ENCODE measurements at regions not wholly inside any gene's neighbourhood (a gene's known extent, or its start where the extent isn't known, plus 50 kb on each side); places are given as distances from the start of the nearest gene placed in this dataset.

- peaks cover 0 to 2% of the 10 kb centered on the region in 2 donors for H3K27me3 ChIP-seq (ENCODE audit: control insufficient read depth in 1 of 2, insufficient read depth in 2 of 2, low read length in 2 of 2)
- H3K27ac ChIP-seq (ENCODE audit: low read depth, low read length): no peak overlapping the region
- no peak overlapping the region for H3K9ac ChIP-seq (ENCODE audit: low read depth in 1 of 2, low read length in 2 of 2)
- no peak overlapping the region for H3K4me3 ChIP-seq (ENCODE audit: low read depth in 1 of 2, low read length in 2 of 2)
- no peaks in the 10 kb centered on the region for H3K36me3 ChIP-seq (ENCODE audit: control insufficient read depth in 1 of 2, insufficient read depth in 2 of 2, low read length in 2 of 2)
- no peaks in the 10 kb centered on the region for H3K9me3 ChIP-seq (ENCODE audit: control insufficient read depth in 1 of 2, low read length in 2 of 2)
- no peaks in the 10 kb centered on the region for H3K4me1 ChIP-seq (ENCODE audit: control insufficient read depth in 1 of 2, insufficient read depth in 2 of 2, low read length in 2 of 2)
These were observed 258.8 kb downstream of the PLPP3 start for GRCh38 chr1:56320464-56321149.

- no peak overlapping the region for H3K9ac ChIP-seq (ENCODE audit: low read depth in 1 of 2, low read length in 2 of 2)
- H3K27ac ChIP-seq (ENCODE audit: low read depth, low read length): no peak overlapping the region
- no peak overlapping the region for H3K4me3 ChIP-seq (ENCODE audit: low read depth in 1 of 2, low read length in 2 of 2)
- H3K27me3 ChIP-seq (ENCODE audit: control insufficient read depth in 1 of 2, insufficient read depth in 2 of 2, low read length in 2 of 2): no peaks in the 10 kb centered on the region
- H3K4me1 ChIP-seq (ENCODE audit: control insufficient read depth in 1 of 2, insufficient read depth in 2 of 2, low read length in 2 of 2): no peaks in the 10 kb centered on the region
- no peaks in the 10 kb centered on the region for H3K9me3 ChIP-seq (ENCODE audit: control insufficient read depth in 1 of 2, low read length in 2 of 2)
- H3K36me3 ChIP-seq (ENCODE audit: control insufficient read depth in 1 of 2, insufficient read depth in 2 of 2, low read length in 2 of 2): no peaks in the 10 kb centered on the region
These were observed 261.6 kb downstream of the PLPP3 start for GRCh38 chr1:56317722-56318121.

GRCh38 chr1:56315293-56315942, 263.9 kb downstream of the PLPP3 start:
- no peaks in the 10 kb centered on the region for H3K36me3 ChIP-seq (ENCODE audit: control insufficient read depth in 1 of 2, insufficient read depth in 2 of 2, low read length in 2 of 2)
- no peak overlapping the region for H3K9ac ChIP-seq (ENCODE audit: low read depth in 1 of 2, low read length in 2 of 2)
- no peak overlapping the region for H3K4me3 ChIP-seq (ENCODE audit: low read depth in 1 of 2, low read length in 2 of 2)
- H3K9me3 ChIP-seq (ENCODE audit: control insufficient read depth in 1 of 2, low read length in 2 of 2): no peaks in the 10 kb centered on the region
- no peak overlapping the region for H3K27ac ChIP-seq (ENCODE audit: low read depth, low read length)
- H3K27me3 ChIP-seq (ENCODE audit: control insufficient read depth in 1 of 2, insufficient read depth in 2 of 2, low read length in 2 of 2): no peaks in the 10 kb centered on the region
- H3K4me1 ChIP-seq (ENCODE audit: control insufficient read depth in 1 of 2, insufficient read depth in 2 of 2, low read length in 2 of 2): no peaks in the 10 kb centered on the region

GRCh38 chr1:56313560-56313959, 265.8 kb downstream of the PLPP3 start:
- Histone ChIP-seq H3K4me3 (ENCODE audit: low read depth in 1 of 2, low read length in 2 of 2) (no peak overlapping the region), H3K36me3 (ENCODE audit: control insufficient read depth in 1 of 2, insufficient read depth in 2 of 2, low read length in 2 of 2) (no peaks in the 10 kb centered on the region), H3K9me3 (ENCODE audit: control insufficient read depth in 1 of 2, low read length in 2 of 2) (no peaks in the 10 kb centered on the region), H3K9ac (ENCODE audit: low read depth in 1 of 2, low read length in 2 of 2) (no peak overlapping the region), H3K27ac (ENCODE audit: low read depth, low read length) (no peak overlapping the region), H3K27me3 (ENCODE audit: control insufficient read depth in 1 of 2, insufficient read depth in 2 of 2, low read length in 2 of 2) (no peaks in the 10 kb centered on the region), H3K4me1 (ENCODE audit: control insufficient read depth in 1 of 2, insufficient read depth in 2 of 2, low read length in 2 of 2) (no peaks in the 10 kb centered on the region)

- no peaks in the 10 kb centered on the region for H3K9me3 ChIP-seq (ENCODE audit: control insufficient read depth in 1 of 2, low read length in 2 of 2)
- H3K4me1 ChIP-seq (ENCODE audit: control insufficient read depth in 1 of 2, insufficient read depth in 2 of 2, low read length in 2 of 2): no peaks in the 10 kb centered on the region
- no peak overlapping the region for H3K27ac ChIP-seq (ENCODE audit: low read depth, low read length)
- no peaks in the 10 kb centered on the region for H3K36me3 ChIP-seq (ENCODE audit: control insufficient read depth in 1 of 2, insufficient read depth in 2 of 2, low read length in 2 of 2)
- no peak overlapping the region for H3K4me3 ChIP-seq (ENCODE audit: low read depth in 1 of 2, low read length in 2 of 2)
- no peak overlapping the region for H3K9ac ChIP-seq (ENCODE audit: low read depth in 1 of 2, low read length in 2 of 2)
- no peaks in the 10 kb centered on the region for H3K27me3 ChIP-seq (ENCODE audit: control insufficient read depth in 1 of 2, insufficient read depth in 2 of 2, low read length in 2 of 2)
These were observed 267.6 kb downstream of the PLPP3 start for GRCh38 chr1:56311766-56312165.

GRCh38 chr1:56310945-56311344, 268.4 kb downstream of the PLPP3 start:
- Histone ChIP-seq H3K4me3 (ENCODE audit: low read depth in 1 of 2, low read length in 2 of 2) (no peak overlapping the region), H3K9ac (ENCODE audit: low read depth in 1 of 2, low read length in 2 of 2) (no peak overlapping the region), H3K36me3 (ENCODE audit: control insufficient read depth in 1 of 2, insufficient read depth in 2 of 2, low read length in 2 of 2) (no peaks in the 10 kb centered on the region), H3K27me3 (ENCODE audit: control insufficient read depth in 1 of 2, insufficient read depth in 2 of 2, low read length in 2 of 2) (no peaks in the 10 kb centered on the region), H3K9me3 (ENCODE audit: control insufficient read depth in 1 of 2, low read length in 2 of 2) (no peaks in the 10 kb centered on the region), H3K27ac (ENCODE audit: low read depth, low read length) (no peak overlapping the region), H3K4me1 (ENCODE audit: control insufficient read depth in 1 of 2, insufficient read depth in 2 of 2, low read length in 2 of 2) (no peaks in the 10 kb centered on the region)

- H3K4me3 ChIP-seq (ENCODE audit: low read depth in 1 of 2, low read length in 2 of 2): no peak overlapping the region
- H3K27ac ChIP-seq (ENCODE audit: low read depth, low read length): no peak overlapping the region
- no peaks in the 10 kb centered on the region for H3K36me3 ChIP-seq (ENCODE audit: control insufficient read depth in 1 of 2, insufficient read depth in 2 of 2, low read length in 2 of 2)
- no peaks in the 10 kb centered on the region for H3K4me1 ChIP-seq (ENCODE audit: control insufficient read depth in 1 of 2, insufficient read depth in 2 of 2, low read length in 2 of 2)
- no peaks in the 10 kb centered on the region for H3K9me3 ChIP-seq (ENCODE audit: control insufficient read depth in 1 of 2, low read length in 2 of 2)
- no peaks in the 10 kb centered on the region for H3K27me3 ChIP-seq (ENCODE audit: control insufficient read depth in 1 of 2, insufficient read depth in 2 of 2, low read length in 2 of 2)
- no peak overlapping the region for H3K9ac ChIP-seq (ENCODE audit: low read depth in 1 of 2, low read length in 2 of 2)
These were observed 270.3 kb downstream of the PLPP3 start for GRCh38 chr1:56309065-56309464.

- Histone ChIP-seq H3K4me3 (ENCODE audit: low read depth in 1 of 2, low read length in 2 of 2) (no peak overlapping the region), H3K27ac (ENCODE audit: low read depth, low read length) (no peak overlapping the region), H3K9me3 (ENCODE audit: control insufficient read depth in 1 of 2, low read length in 2 of 2) (no peaks in the 10 kb centered on the region), H3K27me3 (ENCODE audit: control insufficient read depth in 1 of 2, insufficient read depth in 2 of 2, low read length in 2 of 2) (no peaks in the 10 kb centered on the region), H3K36me3 (ENCODE audit: control insufficient read depth in 1 of 2, insufficient read depth in 2 of 2, low read length in 2 of 2) (no peaks in the 10 kb centered on the region), H3K9ac (ENCODE audit: low read depth in 1 of 2, low read length in 2 of 2) (no peak overlapping the region), H3K4me1 (ENCODE audit: control insufficient read depth in 1 of 2, insufficient read depth in 2 of 2, low read length in 2 of 2) (no peaks in the 10 kb centered on the region)
These were observed 274.4 kb downstream of the PLPP3 start for GRCh38 chr1:56304975-56305374.

- no peaks in the 10 kb centered on the region for H3K27me3 ChIP-seq (ENCODE audit: control insufficient read depth in 1 of 2, insufficient read depth in 2 of 2, low read length in 2 of 2)
- no peaks in the 10 kb centered on the region for H3K4me1 ChIP-seq (ENCODE audit: control insufficient read depth in 1 of 2, insufficient read depth in 2 of 2, low read length in 2 of 2)
- no peaks in the 10 kb centered on the region for H3K9me3 ChIP-seq (ENCODE audit: control insufficient read depth in 1 of 2, low read length in 2 of 2)
- no peak overlapping the region for H3K4me3 ChIP-seq (ENCODE audit: low read depth in 1 of 2, low read length in 2 of 2)
- H3K9ac ChIP-seq (ENCODE audit: low read depth in 1 of 2, low read length in 2 of 2): no peak overlapping the region
- H3K27ac ChIP-seq (ENCODE audit: low read depth, low read length): no peak overlapping the region
- no peaks in the 10 kb centered on the region for H3K36me3 ChIP-seq (ENCODE audit: control insufficient read depth in 1 of 2, insufficient read depth in 2 of 2, low read length in 2 of 2)
These were observed 275.6 kb downstream of the PLPP3 start for GRCh38 chr1:56303805-56304204.

GRCh38 chr1:56302878-56303277, 276.5 kb downstream of the PLPP3 start:
- H3K4me1 ChIP-seq (ENCODE audit: control insufficient read depth in 1 of 2, insufficient read depth in 2 of 2, low read length in 2 of 2): no peaks in the 10 kb centered on the region
- H3K9me3 ChIP-seq (ENCODE audit: control insufficient read depth in 1 of 2, low read length in 2 of 2): no peaks in the 10 kb centered on the region
- no peaks in the 10 kb centered on the region for H3K27me3 ChIP-seq (ENCODE audit: control insufficient read depth in 1 of 2, insufficient read depth in 2 of 2, low read length in 2 of 2)
- H3K9ac ChIP-seq (ENCODE audit: low read depth in 1 of 2, low read length in 2 of 2): no peak overlapping the region
- H3K36me3 ChIP-seq (ENCODE audit: control insufficient read depth in 1 of 2, insufficient read depth in 2 of 2, low read length in 2 of 2): no peaks in the 10 kb centered on the region
- no peak overlapping the region for H3K27ac ChIP-seq (ENCODE audit: low read depth, low read length)
- no peak overlapping the region for H3K4me3 ChIP-seq (ENCODE audit: low read depth in 1 of 2, low read length in 2 of 2)
